ENCODE measurements at regions not wholly inside any gene's neighbourhood (a gene's known extent, or its start where the extent isn't known, plus 50 kb on each side); places are given as distances from the start of the nearest gene placed in this dataset.

- no CpG with 5 or more reads among the region's 1 CpG for WGBS (ENCODE audit: insufficient coverage)
- no peaks in the 10 kb centered on the region for H3K9me3 ChIP-seq (ENCODE audit: control extremely low read depth in 1 of 3, control insufficient read depth in 2 of 3, insufficient read depth in 1 of 3, low read length in 2 of 3)
- H3K36me3 ChIP-seq (replicated peaks in 1 of 2; ENCODE audit: control extremely low read depth in 1 of 2, control insufficient read depth in 1 of 2, extremely low read depth in 1 of 2, insufficient read depth in 2 of 2, low read length in 1 of 2) = no peaks in the 10 kb centered on the region
- ChIA-PET CTCF (no interaction called here), POLR2A (no interaction called here)
- peaks cover 13% of the 10 kb centered on the region for H3K27me3 Mint-ChIP-seq
- H2AFZ ChIP-seq (ENCODE audit: insufficient read depth, low read depth, low read length, poor library complexity, severe bottlenecking) = no peak overlapping the region
- H3K79me2 ChIP-seq (ENCODE audit: control insufficient read depth, insufficient read depth, low read length) = no peaks in the 10 kb centered on the region
- H3K9me3 Mint-ChIP-seq (ENCODE audit: insufficient read depth) = no peaks in the 10 kb centered on the region
- no peak overlapping the region for H3K27ac ChIP-seq (ENCODE audit: low read length in 2 of 2)
- H3K4me1 ChIP-seq (ENCODE audit: control insufficient read depth in 2 of 2, insufficient read depth in 2 of 2, low read length in 2 of 2) = no peaks in the 10 kb centered on the region
- H3K9ac ChIP-seq (ENCODE audit: low read length) = no peak overlapping the region
- H3K4me3 Mint-ChIP-seq = no peak overlapping the region
- H3K4me2 ChIP-seq (replicated peaks; ENCODE audit: low read depth, low read length, poor library complexity, severe bottlenecking) = no peak overlapping the region
- H3K4me3 ChIP-seq (ENCODE audit: control extremely low read depth in 1 of 5, extremely low read depth in 1 of 5, insufficient read depth in 1 of 5, low read depth in 2 of 5, low read length in 4 of 5) = no peak overlapping the region
- DNase-seq = no peak
- no peaks in the 10 kb centered on the region for H4K20me1 ChIP-seq (ENCODE audit: control insufficient read depth, insufficient read depth, low read length, poor library complexity, severe bottlenecking)
- no peak for ATAC-seq (ENCODE audit: low read depth)
- H3K4me1 Mint-ChIP-seq = no peaks in the 10 kb centered on the region
- TF ChIP-seq EZH2 (IDR thresholded peaks at IDR 0.05; ENCODE audit: borderline replicate concordance, insufficient read depth, low read depth, low read length, poor library complexity, severe bottlenecking) = no peak
- TF ChIP-seq CTCF (IDR thresholded peaks at IDR 0.05) = no peak
- intact Hi-C loops (cut with micrococcal nuclease) = no loop called here
- no peaks in the 10 kb centered on the region for H3K27me3 ChIP-seq (replicated peaks in 1 of 4; ENCODE audit: control extremely low read depth in 1 of 4, control insufficient read depth in 3 of 4, insufficient read depth in 4 of 4, low read length in 3 of 4)
- H3K27ac Mint-ChIP-seq = no peak overlapping the region
Observed at GRCh38 chr1:68329096-68329835, 96.9 kb upstream of the WLS start.

DNA sequence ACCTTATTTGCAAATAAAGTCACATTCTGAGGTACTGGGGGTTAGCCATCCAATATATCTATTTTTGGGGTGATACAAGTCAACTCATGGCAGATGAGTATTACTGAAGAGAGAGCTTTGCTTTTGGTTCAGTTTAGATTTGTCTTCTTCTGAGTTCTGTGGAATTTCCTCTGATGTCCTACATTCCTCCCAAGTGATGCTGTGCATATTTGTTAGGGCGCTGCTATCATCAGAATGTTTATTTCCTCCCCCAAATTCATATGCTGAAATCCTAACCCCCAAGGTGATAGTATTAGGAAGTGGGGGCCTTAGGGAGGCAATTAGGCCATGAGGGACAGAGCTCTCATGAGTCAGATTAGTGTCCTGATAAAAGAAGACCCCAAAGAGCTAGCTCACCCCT lies 96.2 kb upstream of the WLS start:
- Histone ChIP-seq H3K4me1 (ENCODE audit: control insufficient read depth in 2 of 2, insufficient read depth in 2 of 2, low read length in 2 of 2) (no peaks in the 10 kb centered on the region), H3K27ac (ENCODE audit: low read length in 2 of 2) (no peak overlapping the region), H3K27me3 (replicated peaks in 1 of 4; ENCODE audit: control extremely low read depth in 1 of 4, control insufficient read depth in 3 of 4, insufficient read depth in 4 of 4, low read length in 3 of 4) (no peaks in the 10 kb centered on the region), H3K9ac (ENCODE audit: low read length) (no peak overlapping the region), H3K36me3 (replicated peaks in 1 of 2; ENCODE audit: control extremely low read depth in 1 of 2, control insufficient read depth in 1 of 2, extremely low read depth in 1 of 2, insufficient read depth in 2 of 2, low read length in 1 of 2) (no peaks in the 10 kb centered on the region), H3K9me3 (ENCODE audit: control extremely low read depth in 1 of 3, control insufficient read depth in 2 of 3, insufficient read depth in 1 of 3, low read length in 2 of 3) (no peaks in the 10 kb centered on the region), H4K20me1 (ENCODE audit: control insufficient read depth, insufficient read depth, low read length, poor library complexity, severe bottlenecking) (no peaks in the 10 kb centered on the region), H3K4me3 (ENCODE audit: control extremely low read depth in 1 of 5, extremely low read depth in 1 of 5, insufficient read depth in 1 of 5, low read depth in 2 of 5, low read length in 4 of 5) (no peak overlapping the region), H3K79me2 (ENCODE audit: control insufficient read depth, insufficient read depth, low read length) (no peaks in the 10 kb centered on the region), H2AFZ (ENCODE audit: insufficient read depth, low read depth, low read length, poor library complexity, severe bottlenecking) (no peak overlapping the region), H3K4me2 (replicated peaks; ENCODE audit: low read depth, low read length, poor library complexity, severe bottlenecking) (no peak overlapping the region)
- no peaks in the 10 kb centered on the region for H3K4me1 Mint-ChIP-seq
- intact Hi-C loops (cut with micrococcal nuclease) = no loop called here
- peaks cover 13% of the 10 kb centered on the region for H3K27me3 Mint-ChIP-seq
- no peaks in the 10 kb centered on the region for H3K9me3 Mint-ChIP-seq (ENCODE audit: insufficient read depth)
- no peak overlapping the region for H3K4me3 Mint-ChIP-seq
- WGBS (ENCODE audit: insufficient coverage) = no CpG with 5 or more reads among the region's 1 CpG
- DNase-seq = no peak
- ChIA-PET POLR2A (no interaction called here), CTCF (no interaction called here)
- no peak overlapping the region for H3K27ac Mint-ChIP-seq
- no peak for ATAC-seq (ENCODE audit: low read depth)
- TF ChIP-seq EZH2 (IDR thresholded peaks at IDR 0.05; ENCODE audit: borderline replicate concordance, insufficient read depth, low read depth, low read length, poor library complexity, severe bottlenecking) (no peak), CTCF (IDR thresholded peaks at IDR 0.05) (no peak)

Data from B cell (primary cell).